H1 (cell line): ENCODE measurements at regions not wholly inside any gene's neighbourhood (a gene's known extent, or its start where the extent isn't known, plus 50 kb on each side); places are given as distances from the start of the nearest gene placed in this dataset.

Source experiments
- CTCF ChIA-PET: fragments of 300-600 bp; sonication (Branson Sonifier 250); formaldehyde crosslinking; loops from one replicate; lab custom pipeline; 2021; ENCODE audit not compliant: partially characterized antibody; lab: Charles Lee
- POLR2A ChIA-PET: fragments of 300-600 bp; sonication (Branson Sonifier 250); formaldehyde crosslinking; loops from one replicate; lab custom pipeline; 2021; ENCODE audit warnings: inconsistent platforms; ENCODE audit not compliant: partially characterized antibody; lab: Charles Lee
- DNase-seq, 2 experiments: peaks; one replicate each; pipeline versions ENCODE4 v3.0.0 to v3.0.0-alpha.2; 2010 to 2022; ENCODE audit warnings: low spot score in 2 of 2, low read depth in 1 of 2, mixed read lengths in 1 of 2
- FAIRE-seq: peaks from 2 replicates; lab custom pipeline; 2011; peaks lifted over from hg19 to GRCh38; lab: Jason Lieb, UNC
- H2AFZ ChIP-seq: 2 replicates; pipeline ENCODE4 v1.8.1; 2012; ENCODE audit warnings: low read length, inconsistent platforms
- H2AK5ac ChIP-seq: 2 replicates; pipeline ENCODE4 v1.6.1; 2013; ENCODE audit warnings: low read depth, low read length
- H2BK120ac ChIP-seq: replicated peaks from 2 replicates; pipeline ENCODE3; 2013; ENCODE audit warnings: low read depth, low read length, inconsistent platforms
- H2BK12ac ChIP-seq: 2 replicates; pipeline ENCODE4 v1.6.1; 2013; ENCODE audit warnings: low read depth, low read length
- H2BK15ac ChIP-seq: 2 replicates; pipeline ENCODE4 v1.6.1; 2013; ENCODE audit warnings: low read length
- H2BK20ac ChIP-seq: 2 replicates; pipeline ENCODE4 v1.6.1; 2013; ENCODE audit warnings: low read length
- H2BK5ac ChIP-seq: 2 replicates; pipeline ENCODE4 v1.6.1; 2013; ENCODE audit warnings: low read depth, low read length
- H3K14ac ChIP-seq: 2 replicates; pipeline ENCODE4 v1.6.1; 2013; ENCODE audit warnings: inconsistent platforms; ENCODE audit not compliant: insufficient read length
- H3K18ac ChIP-seq: 2 replicates; pipeline ENCODE4 v1.6.1; 2013; ENCODE audit warnings: low read length; ENCODE audit errors: extremely low read depth
- H3K23ac ChIP-seq: 2 replicates; pipeline ENCODE4 v1.6.1; 2013; ENCODE audit warnings: inconsistent platforms; ENCODE audit not compliant: insufficient read length
- H3K23me2 ChIP-seq: 2 replicates; pipeline ENCODE4 v1.6.1; 2013; ENCODE audit warnings: low read depth, low read length
- H3K27ac ChIP-seq: 2 replicates; pipeline ENCODE4 v1.6.1; 2011; ENCODE audit warnings: low read depth, low read length, inconsistent platforms
- H3K27me3 ChIP-seq, 4 experiments: replicated peaks in 1 of 4; 1 replicate in 1 of 4; 2 replicates in 3 of 4; pipeline versions ENCODE4 v1.6.1 to v1.8.1; 2011 to 2013; ENCODE audit warnings: low read length in 3 of 4, mild to moderate bottlenecking in 3 of 4, inconsistent platforms in 2 of 4, mixed read lengths in 2 of 4, moderate library complexity in 1 of 4; ENCODE audit not compliant: control insufficient read depth in 3 of 4, insufficient read depth in 3 of 4; ENCODE audit errors: extremely low read depth in 1 of 4
- H3K36me3 ChIP-seq, 4 experiments: 2 replicates each; pipeline versions ENCODE4 v1.6.1 to v1.8.1; 2011 to 2013; ENCODE audit warnings: mild to moderate bottlenecking in 4 of 4, low read length in 3 of 4, moderate library complexity in 2 of 4, control low read depth in 1 of 4, inconsistent platforms in 1 of 4; ENCODE audit not compliant: insufficient read depth in 4 of 4, control insufficient read depth in 2 of 4
- H3K4ac ChIP-seq: replicated peaks from 2 replicates; pipeline ENCODE3; 2013; ENCODE audit warnings: low read length, low read depth, mixed read lengths, inconsistent platforms; ENCODE audit not compliant: insufficient read length
- H3K4me1 ChIP-seq, 4 experiments: replicated peaks in 1 of 4; 1 replicate in 1 of 4; 2 replicates in 3 of 4; pipeline versions ENCODE4 v1.6.1 to v1.8.1; 2011 to 2013; ENCODE audit warnings: low read length in 3 of 4, inconsistent platforms in 2 of 4, mixed read lengths in 1 of 4; ENCODE audit not compliant: insufficient read depth in 4 of 4, control insufficient read depth in 3 of 4
- H3K4me2 ChIP-seq, 2 experiments: 2 replicates each; pipeline versions ENCODE4 v1.6.1 to v1.8.1; 2011 to 2013; ENCODE audit warnings: low read depth in 2 of 2, low read length in 2 of 2, control low read depth in 1 of 2, inconsistent platforms in 1 of 2, mild to moderate bottlenecking in 1 of 2; ENCODE audit not compliant: insufficient read depth in 1 of 2
- H3K4me3 ChIP-seq, 4 experiments: fragments of 200-600, 300-600 bp in 1 of 4; sonication (generic), shearing (Covaris generic), sonication (Bioruptor Twin) in 1 of 4; 2 replicates each; pipeline versions ENCODE4 v1.5.1 to v1.8.1; 2011 to 2016; ENCODE audit warnings: low read length in 4 of 4, low read depth in 3 of 4, control low read depth in 2 of 4, inconsistent platforms in 2 of 4, mild to moderate bottlenecking in 2 of 4, mixed read lengths in 1 of 4, moderate library complexity in 1 of 4; ENCODE audit not compliant: insufficient read depth in 2 of 4; ENCODE audit errors: extremely low read depth in 1 of 4
- H3K56ac ChIP-seq: replicated peaks from 2 replicates; pipeline ENCODE3; 2013; ENCODE audit warnings: low read depth, mild to moderate bottlenecking, mixed read lengths, low read length, inconsistent platforms; ENCODE audit not compliant: insufficient read length
- H3K79me1 ChIP-seq: 2 replicates; pipeline ENCODE4 v1.6.1; 2013; ENCODE audit warnings: low read depth, low read length, control low read depth
- H3K79me2 ChIP-seq, 2 experiments: 2 replicates each; pipeline versions ENCODE4 v1.6.1 to v1.8.1; 2012 to 2013; ENCODE audit warnings: low read length in 2 of 2, mild to moderate bottlenecking in 2 of 2, inconsistent platforms in 1 of 2; ENCODE audit not compliant: insufficient read depth in 2 of 2, control insufficient read depth in 1 of 2
- H3K9ac ChIP-seq, 4 experiments: replicated peaks in 1 of 4; 1 replicate in 1 of 4; 2 replicates in 3 of 4; pipeline versions ENCODE4 v1.6.1 to v1.8.1; 2011 to 2013; ENCODE audit warnings: low read depth in 3 of 4, low read length in 3 of 4, control low read depth in 2 of 4, mild to moderate bottlenecking in 2 of 4, moderate library complexity in 2 of 4, inconsistent platforms in 1 of 4; ENCODE audit errors: extremely low read depth in 1 of 4
- H3K9me3 ChIP-seq, 2 experiments: 2 replicates each; pipeline versions ENCODE4 v1.6.1 to v1.8.1; 2012 to 2013; ENCODE audit warnings: mild to moderate bottlenecking in 2 of 2, moderate library complexity in 2 of 2, control low read depth in 1 of 2, inconsistent platforms in 1 of 2, low read depth in 1 of 2, low read length in 1 of 2, mixed read lengths in 1 of 2; ENCODE audit not compliant: insufficient read depth in 2 of 2
- H4K20me1 ChIP-seq, 2 experiments: replicated peaks in 1 of 2; 2 replicates each; pipeline versions ENCODE3 to v1.8.1; 2011 to 2013; ENCODE audit warnings: inconsistent platforms in 2 of 2, low read length in 2 of 2, mild to moderate bottlenecking in 1 of 2; ENCODE audit not compliant: insufficient read depth in 2 of 2, control insufficient read depth in 1 of 2
- H4K5ac ChIP-seq: 2 replicates; pipeline ENCODE4 v1.6.1; 2013; ENCODE audit warnings: low read length, low read depth, mixed read lengths, inconsistent platforms; ENCODE audit not compliant: insufficient read length
- H4K8ac ChIP-seq: 2 replicates; pipeline ENCODE4 v1.8.0; 2013; ENCODE audit warnings: mild to moderate bottlenecking, moderate library complexity, low read length, inconsistent platforms; ENCODE audit not compliant: insufficient read depth; ENCODE audit errors: extremely low read depth
- H4K91ac ChIP-seq: replicated peaks from 2 replicates; pipeline ENCODE3; 2013; ENCODE audit warnings: low read length, mixed read lengths, inconsistent platforms; ENCODE audit not compliant: insufficient read length
- CBX8 ChIP-seq: fragments of 300-800, 300-1000 bp; sonication (generic); IDR thresholded peaks from 2 replicates; pipeline ENCODE4 v1.7.1; 2016; ENCODE audit warnings: low read depth, low read length, borderline replicate concordance
- CHD1 ChIP-seq: IDR thresholded peaks from 2 replicates; pipeline ENCODE4 v1.6.1; 2012; ENCODE audit warnings: low read depth, low read length, improper control_type of control experiment
- GABPA ChIP-seq: IDR thresholded peaks from 2 replicates; pipeline ENCODE4 v1.6.1; 2011; ENCODE audit warnings: mild to moderate bottlenecking, low read length, moderate library complexity, borderline replicate concordance; ENCODE audit not compliant: insufficient read depth
- HDAC6 ChIP-seq: IDR thresholded peaks from one replicate; pipeline ENCODE4 v1.7.1; 2012; ENCODE audit warnings: low read depth, mild to moderate bottlenecking, inconsistent platforms, low read length, moderate library complexity
- JUN ChIP-seq: IDR thresholded peaks from 2 replicates; pipeline ENCODE4 v1.6.1; 2011; ENCODE audit warnings: low read depth, mild to moderate bottlenecking, improper control_type of control experiment, low read length
- JUND ChIP-seq: IDR thresholded peaks from 2 replicates; pipeline ENCODE4 v1.6.1; 2011; ENCODE audit warnings: mild to moderate bottlenecking, improper control_type of control experiment, low read length
- KDM5A ChIP-seq: fragments of 200-600 bp; IDR thresholded peaks from 2 replicates; pipeline ENCODE4 v1.7.1; 2012; ENCODE audit warnings: mild to moderate bottlenecking, low read length, inconsistent platforms, mixed read lengths
- MAX ChIP-seq: IDR thresholded peaks from 2 replicates; pipeline ENCODE4 v1.6.1; 2012; ENCODE audit warnings: inconsistent platforms
- POLR2A ChIP-seq, 2 experiments: IDR thresholded peaks; 1 replicate in 1 of 2; 2 replicates in 1 of 2; pipeline ENCODE4 v1.6.1; 2011; ENCODE audit warnings: low read depth in 2 of 2, low read length in 2 of 2, mild to moderate bottlenecking in 2 of 2; ENCODE audit errors: control extremely low read depth in 1 of 2
- RNF2 ChIP-seq: fragments of 200-900, 300-1000 bp; sonication (generic); IDR thresholded peaks from 2 replicates; pipeline ENCODE4 v1.7.1; 2016; ENCODE audit warnings: borderline replicate concordance, low read depth, mild to moderate bottlenecking, antibody characterized with exemption, low read length; ENCODE audit not compliant: poor library complexity, severe bottlenecking; ENCODE audit errors: missing control alignments
- TAF1 ChIP-seq: IDR thresholded peaks from 2 replicates; pipeline ENCODE4 v1.6.1; 2011; ENCODE audit warnings: mild to moderate bottlenecking, low read depth, low read length
- TBP ChIP-seq: IDR thresholded peaks from 2 replicates; pipeline ENCODE4 v1.6.1; 2011; ENCODE audit warnings: low read depth, low read length, improper control_type of control experiment
- YY1 ChIP-seq: IDR thresholded peaks from 2 replicates; pipeline ENCODE4 v1.6.1; 2011; ENCODE audit warnings: low read depth, mild to moderate bottlenecking, low read length
- WGBS, 2 experiments: shearing (Covaris generic) in 1 of 2; methylation state at CpG; one replicate each; pipeline versions ENCODE4 v1.1.6 to v1.1.7; 2013 to 2015; ENCODE audit warnings: low lambda C conversion rate in 2 of 2, mixed read lengths in 2 of 2, inconsistent platforms in 1 of 2, low coverage in 1 of 2, missing lambda C conversion rate in 1 of 2; ENCODE audit not compliant: insufficient replicate concordance in 2 of 2, insufficient coverage in 1 of 2, insufficient read length in 1 of 2; ENCODE audit errors: extremely low coverage in 1 of 2, missing lambda C conversion rate in 1 of 2; 5-methylcytosine and 5-hydroxymethylcytosine counted together

DNA sequence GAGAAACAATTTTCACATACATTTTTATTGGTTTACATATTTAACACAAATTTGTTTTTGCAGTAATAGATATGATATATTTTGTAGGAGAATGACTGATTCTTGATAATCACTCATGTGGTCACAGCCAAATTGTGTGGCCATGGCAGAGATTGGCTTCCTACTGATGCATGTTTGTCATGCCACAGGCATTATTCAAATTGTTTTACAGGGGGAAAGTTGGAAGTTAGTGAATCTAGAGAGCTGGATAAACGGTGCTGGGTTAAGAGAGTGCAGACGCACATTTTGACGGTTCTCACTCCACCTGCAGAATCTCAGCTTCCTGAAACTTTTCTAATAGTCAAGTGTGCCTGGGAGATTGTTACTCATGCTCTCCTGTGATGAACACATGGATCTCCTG lies 91.1 kb upstream of the FBN2 start:
- no peak overlapping the region for H2AK5ac ChIP-seq
- no peak overlapping the region for H3K4ac ChIP-seq
- CTCF ChIA-PET = no interaction called here
- H3K9ac ChIP-seq = no peak overlapping the region
- no peak overlapping the region for H4K91ac ChIP-seq
- no peak overlapping the region for H3K4me3 ChIP-seq
- H4K8ac ChIP-seq = no peak overlapping the region
- H3K23ac ChIP-seq = no peak overlapping the region
- no peak for DNase-seq
- no peak for FAIRE-seq
- no peak overlapping the region for H2BK15ac ChIP-seq
- WGBS, 2 experiments = 87% methylated on average over 3 of the region's 3 CpGs; no CpG with 5 or more reads in 1 of the 2 experiments
- H3K23me2 ChIP-seq = no peaks in the 10 kb centered on the region
- no peak overlapping the region for H3K56ac ChIP-seq
- no peak overlapping the region for H2BK5ac ChIP-seq
- POLR2A ChIA-PET = no interaction called here
- no peaks in the 10 kb centered on the region for H3K4me1 ChIP-seq
- no peaks in the 10 kb centered on the region for H4K20me1 ChIP-seq
- H3K36me3 ChIP-seq = no peaks in the 10 kb centered on the region
- no peak overlapping the region for H2BK20ac ChIP-seq
- no peak overlapping the region for H3K14ac ChIP-seq
- H2BK120ac ChIP-seq = no peak overlapping the region
- peak overlapping the region; percentile 31; the same call in 1 of the 2 replicates for H2AFZ ChIP-seq
- H3K9me3 ChIP-seq = no peaks in the 10 kb centered on the region
- TF ChIP-seq RNF2 (no peak), MAX (no peak), GABPA (no peak), TBP (no peak), JUN (no peak), CHD1 (no peak), HDAC6 (no peak), CBX8 (no peak), JUND (no peak), TAF1 (no peak), POLR2A (IDR thresholded peaks at IDR 0.05; ENCODE audit: control extremely low read depth in 1 of 2, low read depth in 2 of 2, low read length in 2 of 2) (no peak), KDM5A (no peak), YY1 (no peak)
- TF ChIP-seq, all 59 proteins: peak for 0
- Histone ChIP-seq H3K27me3 (no peaks in the 10 kb centered on the region), H3K79me1 (no peaks in the 10 kb centered on the region), H3K79me2 (no peaks in the 10 kb centered on the region), H2BK12ac (no peak overlapping the region), H3K18ac (no peak overlapping the region), H3K27ac (no peak overlapping the region), H3K4me2 (no peak overlapping the region), H4K5ac (no peak overlapping the region)
